ENCODE measurements at regions not wholly inside any gene's neighbourhood (a gene's known extent, or its start where the extent isn't known, plus 50 kb on each side); places are given as distances from the start of the nearest gene placed in this dataset.

DNA sequence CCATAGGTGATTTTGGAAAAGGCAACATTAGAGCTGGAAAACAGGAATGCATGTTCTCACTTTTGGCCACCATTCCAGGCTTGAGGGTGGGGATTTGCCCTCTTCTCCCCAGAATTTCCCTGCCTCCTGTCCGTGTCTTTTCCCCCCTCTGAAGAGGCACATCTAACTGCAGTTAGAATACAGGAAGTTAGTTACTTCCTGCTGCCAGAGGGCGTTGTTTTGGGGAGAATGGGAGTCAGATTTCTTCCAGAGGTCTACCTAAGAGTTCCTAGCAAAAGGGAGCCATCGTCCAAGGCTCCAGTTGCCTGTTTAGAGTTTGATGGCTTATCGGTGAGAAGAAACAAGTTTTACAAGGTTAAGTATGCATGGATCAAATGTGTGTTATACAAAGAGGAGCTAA is 112.8 kb upstream of the IGF1 start:
- TF ChIP-seq POLR2A (IDR thresholded peaks at IDR 0.05) (no peak), POLR2AphosphoS5 (IDR thresholded peaks at IDR 0.05) (no peak)
- TF ChIP-seq, protein P1, sequence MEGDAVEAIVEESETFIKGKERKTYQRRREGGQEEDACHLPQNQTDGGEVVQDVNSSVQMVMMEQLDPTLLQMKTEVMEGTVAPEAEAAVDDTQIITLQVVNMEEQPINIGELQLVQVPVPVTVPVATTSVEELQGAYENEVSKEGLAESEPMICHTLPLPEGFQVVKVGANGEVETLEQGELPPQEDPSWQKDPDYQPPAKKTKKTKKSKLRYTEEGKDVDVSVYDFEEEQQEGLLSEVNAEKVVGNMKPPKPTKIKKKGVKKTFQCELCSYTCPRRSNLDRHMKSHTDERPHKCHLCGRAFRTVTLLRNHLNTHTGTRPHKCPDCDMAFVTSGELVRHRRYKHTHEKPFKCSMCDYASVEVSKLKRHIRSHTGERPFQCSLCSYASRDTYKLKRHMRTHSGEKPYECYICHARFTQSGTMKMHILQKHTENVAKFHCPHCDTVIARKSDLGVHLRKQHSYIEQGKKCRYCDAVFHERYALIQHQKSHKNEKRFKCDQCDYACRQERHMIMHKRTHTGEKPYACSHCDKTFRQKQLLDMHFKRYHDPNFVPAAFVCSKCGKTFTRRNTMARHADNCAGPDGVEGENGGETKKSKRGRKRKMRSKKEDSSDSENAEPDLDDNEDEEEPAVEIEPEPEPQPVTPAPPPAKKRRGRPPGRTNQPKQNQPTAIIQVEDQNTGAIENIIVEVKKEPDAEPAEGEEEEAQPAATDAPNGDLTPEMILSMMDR (IDR thresholded peaks at IDR 0.05): no peak

Data from gastroesophageal sphincter (tissue), 3 donors.